B cell (primary cell): ENCODE measurements at regions not wholly inside any gene's neighbourhood (a gene's known extent, or its start where the extent isn't known, plus 50 kb on each side); places are given as distances from the start of the nearest gene placed in this dataset.

Source experiments
- CTCF ChIP-seq: fragments of 200-600 bp; IDR thresholded peaks from one replicate; pipeline ENCODE4 v1.8.0; 2022; ENCODE audit warnings: antibody characterized with exemption, mild to moderate bottlenecking
- EZH2 ChIP-seq: IDR thresholded peaks from 2 replicates; pipeline ENCODE4 v1.6.1; 2012; ENCODE audit warnings: borderline replicate concordance, low read depth, mild to moderate bottlenecking, moderate library complexity, low read length; ENCODE audit not compliant: insufficient read depth, poor library complexity, severe bottlenecking

GRCh38 chr2:4085186-4085585 lies 381.8 kb downstream of the DCDC2C start:
- TF ChIP-seq CTCF (no peak), EZH2 (no peak)
